DND-41 (cell line): ENCODE measurements at regions not wholly inside any gene's neighbourhood (a gene's known extent, or its start where the extent isn't known, plus 50 kb on each side); places are given as distances from the start of the nearest gene placed in this dataset.

Experiments used
- ATAC-seq: fragments of 200-7000 bp; cut with Tn5 transposase; 3 replicates; pipeline ENCODE4 v1.9.1; 2021; ENCODE audit warnings: low read depth; ENCODE audit not compliant: insufficient read depth
- DNase-seq: peaks from one replicate; pipeline ENCODE4 v3.0.0-alpha.2; 2020
- H2AFZ ChIP-seq: 2 replicates; pipeline ENCODE4 v1.6.0; 2012; ENCODE audit warnings: low read depth, low read length
- H3K27ac ChIP-seq: 2 replicates; pipeline ENCODE4 v1.5.1; 2012; ENCODE audit warnings: low read length, inconsistent platforms
- H3K27me3 ChIP-seq: fragments of 200-600 bp; sonication (generic); 2 replicates; pipeline ENCODE4 v1.6.0; 2012; ENCODE audit warnings: low read length, mild to moderate bottlenecking, inconsistent platforms; ENCODE audit not compliant: insufficient read depth, poor library complexity
- H3K36me3 ChIP-seq: 2 replicates; pipeline ENCODE4 v1.5.1; 2012; ENCODE audit warnings: low read length, inconsistent platforms; ENCODE audit not compliant: insufficient read depth
- H3K4me1 ChIP-seq: 2 replicates; pipeline ENCODE4 v1.5.1; 2012; ENCODE audit warnings: mild to moderate bottlenecking, low read length; ENCODE audit not compliant: insufficient read depth
- H3K4me2 ChIP-seq: 2 replicates; pipeline ENCODE4 v1.6.0; 2012; ENCODE audit warnings: mild to moderate bottlenecking, moderate library complexity, low read length, inconsistent platforms; ENCODE audit not compliant: insufficient read depth
- H3K4me3 ChIP-seq, 2 experiments: fragments of 200-600 bp in 1 of 2; shearing (Covaris generic) in 1 of 2; 2 replicates each; pipeline ENCODE4 v1.5.1; 2012 to 2016; ENCODE audit warnings: inconsistent platforms in 2 of 2, low read length in 2 of 2, mild to moderate bottlenecking in 2 of 2, low read depth in 1 of 2, moderate library complexity in 1 of 2
- H3K79me2 ChIP-seq: 2 replicates; pipeline ENCODE4 v1.6.0; 2012; ENCODE audit warnings: low read length, inconsistent platforms; ENCODE audit not compliant: insufficient read depth
- H3K9ac ChIP-seq: 2 replicates; pipeline ENCODE4 v1.6.0; 2012; ENCODE audit warnings: low read depth, mild to moderate bottlenecking, inconsistent platforms, low read length, moderate library complexity
- H3K9me3 ChIP-seq: 2 replicates; pipeline ENCODE4 v1.5.1; 2012; ENCODE audit warnings: low read length, moderate library complexity, mild to moderate bottlenecking, inconsistent platforms; ENCODE audit not compliant: insufficient read depth, severe bottlenecking
- H4K20me1 ChIP-seq: 2 replicates; pipeline ENCODE4 v1.6.0; 2012; ENCODE audit warnings: low read length; ENCODE audit not compliant: insufficient read depth
- CTCF ChIP-seq: IDR thresholded peaks from 2 replicates; pipeline ENCODE4 v1.5.1; 2012; ENCODE audit warnings: borderline replicate concordance, low read length, moderate library complexity, mild to moderate bottlenecking; ENCODE audit not compliant: poor library complexity, severe bottlenecking; ENCODE audit errors: extremely low read depth
- EZH2 ChIP-seq: IDR thresholded peaks from 3 replicates; pipeline ENCODE4 v1.6.1; 2012; ENCODE audit warnings: borderline replicate concordance, low read depth, mild to moderate bottlenecking, moderate library complexity, low read length, inconsistent platforms; ENCODE audit not compliant: severe bottlenecking

- Histone ChIP-seq H3K4me2 (no peak overlapping the region), H3K27ac (no peak overlapping the region), H3K27me3 (no peaks in the 10 kb centered on the region), H4K20me1 (no peaks in the 10 kb centered on the region; the same call in 1 of the 2 replicates), H3K36me3 (no peaks in the 10 kb centered on the region), H3K9me3 (no peaks in the 10 kb centered on the region), H3K4me1 (no peaks in the 10 kb centered on the region), H3K79me2 (no peaks in the 10 kb centered on the region), H3K4me3 (no peak overlapping the region), H3K9ac (no peak overlapping the region), H2AFZ (no peak overlapping the region)
- no peak for ATAC-seq
- TF ChIP-seq EZH2 (no peak), CTCF (no peak)
- DNase-seq: no peak
These were observed 89.5 kb downstream of the HMX1 start for GRCh38 chr4:8782135-8782534.

GRCh38 chr4:8781641-8782040 is 90.0 kb downstream of the HMX1 start:
- H2AFZ ChIP-seq: no peak overlapping the region
- no peak for TF ChIP-seq EZH2
- no peak for TF ChIP-seq CTCF
- H4K20me1 ChIP-seq: no peaks in the 10 kb centered on the region; the same call in 1 of the 2 replicates
- H3K9me3 ChIP-seq: no peaks in the 10 kb centered on the region
- H3K9ac ChIP-seq: no peak overlapping the region
- H3K4me2 ChIP-seq: no peak overlapping the region
- H3K4me1 ChIP-seq: no peaks in the 10 kb centered on the region
- no peaks in the 10 kb centered on the region for H3K36me3 ChIP-seq
- no peaks in the 10 kb centered on the region for H3K79me2 ChIP-seq
- no peaks in the 10 kb centered on the region for H3K27me3 ChIP-seq
- no peak for DNase-seq
- no peak overlapping the region for H3K27ac ChIP-seq
- no peak for ATAC-seq
- H3K4me3 ChIP-seq: no peak overlapping the region

GRCh38 chr4:8780596-8781368 is 90.9 kb downstream of the HMX1 start:
- Histone ChIP-seq H3K4me3 (no peak overlapping the region), H3K27me3 (no peaks in the 10 kb centered on the region), H3K4me2 (no peak overlapping the region), H3K79me2 (no peaks in the 10 kb centered on the region), H3K9me3 (no peaks in the 10 kb centered on the region), H2AFZ (no peak overlapping the region), H3K36me3 (no peaks in the 10 kb centered on the region), H3K27ac (no peak overlapping the region), H4K20me1 (no peaks in the 10 kb centered on the region; the same call in 1 of the 2 replicates), H3K9ac (no peak overlapping the region), H3K4me1 (no peaks in the 10 kb centered on the region)
- TF ChIP-seq EZH2 (no peak), CTCF (no peak)
- ATAC-seq: no peak
- no peak for DNase-seq

GRCh38 chr4:8780086-8780485 is 91.6 kb downstream of the HMX1 start:
- Histone ChIP-seq H3K27ac (no peak overlapping the region), H3K9ac (no peak overlapping the region), H2AFZ (no peak overlapping the region), H3K4me1 (no peaks in the 10 kb centered on the region), H3K9me3 (no peaks in the 10 kb centered on the region), H3K4me2 (no peak overlapping the region), H4K20me1 (no peaks in the 10 kb centered on the region; the same call in 1 of the 2 replicates), H3K27me3 (no peaks in the 10 kb centered on the region), H3K79me2 (no peaks in the 10 kb centered on the region), H3K36me3 (no peaks in the 10 kb centered on the region), H3K4me3 (no peak overlapping the region)
- no peak for TF ChIP-seq EZH2
- TF ChIP-seq CTCF: no peak
- ATAC-seq (no peak), DNase-seq (no peak)
